ENCODE measurements at regions not wholly inside any gene's neighbourhood (a gene's known extent, or its start where the extent isn't known, plus 50 kb on each side); places are given as distances from the start of the nearest gene placed in this dataset.

GRCh38 chr2:181810823-181811695, 80.5 kb upstream of the ITPRID2 start:
- H3K4me3 Mint-ChIP-seq: peak overlapping the region; percentile 71
- TF ChIP-seq CTCF (IDR thresholded peaks at IDR 0.05): no peak
- H3K9me3 Mint-ChIP-seq: no peaks in the 10 kb centered on the region
- no peaks in the 10 kb centered on the region for H3K27me3 Mint-ChIP-seq (ENCODE audit: insufficient read depth)
- H3K36me3 Mint-ChIP-seq (ENCODE audit: low read depth): peaks cover 11% of the 10 kb centered on the region; the same call in 1 of the 2 replicates
- H3K27ac Mint-ChIP-seq: peak overlapping the region; percentile 82
- H3K4me1 Mint-ChIP-seq (ENCODE audit: low read depth): peaks cover 76% of the 10 kb centered on the region
- DNase-seq: peak; percentile 84

- peak overlapping the region; percentile 24; the same call in 1 of the 2 replicates for H3K4me3 Mint-ChIP-seq
- no peak for TF ChIP-seq CTCF (IDR thresholded peaks at IDR 0.05)
Observed at GRCh38 chr2:181812106-181812743, 79.3 kb upstream of the ITPRID2 start.

GRCh38 chr2:181814057-181814491, 77.5 kb upstream of the ITPRID2 start:
- H3K27me3 Mint-ChIP-seq (ENCODE audit: insufficient read depth): no peaks in the 10 kb centered on the region
- H3K9me3 Mint-ChIP-seq: no peaks in the 10 kb centered on the region
- no peak for TF ChIP-seq CTCF (IDR thresholded peaks at IDR 0.05)
- peaks cover 11% of the 10 kb centered on the region; the same call in 1 of the 2 replicates for H3K36me3 Mint-ChIP-seq (ENCODE audit: low read depth)
- H3K4me1 Mint-ChIP-seq (ENCODE audit: low read depth): peaks cover 74% of the 10 kb centered on the region
- DNase-seq: peak; percentile 49
- no peak overlapping the region for H3K4me3 Mint-ChIP-seq
- peak overlapping the region; percentile 30 for H3K27ac Mint-ChIP-seq

More at GRCh38 chr2:181812106-181812743, 79.3 kb upstream of the ITPRID2 start:
- Mint-ChIP-seq H3K36me3 (ENCODE audit: low read depth) (peaks cover 11% of the 10 kb centered on the region; the same call in 1 of the 2 replicates), H3K27ac (peak overlapping the region; percentile 82), H3K9me3 (no peaks in the 10 kb centered on the region), H3K27me3 (ENCODE audit: insufficient read depth) (no peaks in the 10 kb centered on the region), H3K4me1 (ENCODE audit: low read depth) (peaks cover 73% of the 10 kb centered on the region)
- DNase-seq: no peak

- Mint-ChIP-seq H3K27ac (no peak overlapping the region), H3K4me3 (no peak overlapping the region), H3K4me1 (ENCODE audit: low read depth) (peaks cover 51% of the 10 kb centered on the region), H3K27me3 (ENCODE audit: insufficient read depth) (no peaks in the 10 kb centered on the region), H3K36me3 (ENCODE audit: low read depth) (peaks cover 11% of the 10 kb centered on the region; the same call in 1 of the 2 replicates), H3K9me3 (no peaks in the 10 kb centered on the region)
- no peak for TF ChIP-seq CTCF (IDR thresholded peaks at IDR 0.05)
- no peak for DNase-seq
Observed at GRCh38 chr2:181817509-181817908, 74.0 kb upstream of the ITPRID2 start.

GRCh38 chr2:181818058-181818680, 73.4 kb upstream of the ITPRID2 start:
- H3K36me3 Mint-ChIP-seq (ENCODE audit: low read depth): peaks cover 7% of the 10 kb centered on the region; the same call in 1 of the 2 replicates
- H3K4me3 Mint-ChIP-seq: no peak overlapping the region
- no peak for TF ChIP-seq CTCF (IDR thresholded peaks at IDR 0.05)

More at GRCh38 chr2:181818058-181818680, 73.4 kb upstream of the ITPRID2 start:
- no peaks in the 10 kb centered on the region for H3K27me3 Mint-ChIP-seq (ENCODE audit: insufficient read depth)
- DNase-seq: no peak
- H3K4me1 Mint-ChIP-seq (ENCODE audit: low read depth): peaks cover 45% of the 10 kb centered on the region
- H3K9me3 Mint-ChIP-seq: no peaks in the 10 kb centered on the region
- H3K27ac Mint-ChIP-seq: no peak overlapping the region

Data from HFFc6 (cell line).